ENCODE measurements at regions not wholly inside any gene's neighbourhood (a gene's known extent, or its start where the extent isn't known, plus 50 kb on each side); places are given as distances from the start of the nearest gene placed in this dataset.

- DNase-seq: no peak
These were observed 112.1 kb upstream of the ZC3H12C start for GRCh38 chr11:109981031-109981636.

- no peak for DNase-seq
These were observed 109.8 kb upstream of the ZC3H12C start for GRCh38 chr11:109983358-109983757.

GRCh38 chr11:109984634-109985289 lies 108.4 kb upstream of the ZC3H12C start:
- DNase-seq: no peak

- DNase-seq: no peak
These were observed 106.7 kb upstream of the ZC3H12C start for GRCh38 chr11:109986488-109986887.

- no peak for DNase-seq
These were observed 101.4 kb upstream of the ZC3H12C start for GRCh38 chr11:109991835-109992234.

- no peak for DNase-seq
These were observed 99.4 kb upstream of the ZC3H12C start for GRCh38 chr11:109993786-109994185.

GRCh38 chr11:109994907-109995306 lies 98.3 kb upstream of the ZC3H12C start:
- no peak for DNase-seq

GRCh38 chr11:109996060-109996459 lies 97.1 kb upstream of the ZC3H12C start:
- DNase-seq: no peak

GRCh38 chr11:109998921-109999320 lies 94.3 kb upstream of the ZC3H12C start:
- DNase-seq: no peak

- no peak for DNase-seq
These were observed 93.1 kb upstream of the ZC3H12C start for GRCh38 chr11:110000031-110000502.

- DNase-seq: no peak
These were observed 92.3 kb upstream of the ZC3H12C start for GRCh38 chr11:110000850-110001249.

GRCh38 chr11:110003426-110003825 lies 89.8 kb upstream of the ZC3H12C start:
- DNase-seq: no peak

- no peak for DNase-seq
These were observed 81.6 kb upstream of the ZC3H12C start for GRCh38 chr11:110011595-110011994.

GRCh38 chr11:110015695-110016094 lies 77.5 kb upstream of the ZC3H12C start:
- no peak for DNase-seq

GRCh38 chr11:110019675-110020074 lies 73.5 kb upstream of the ZC3H12C start:
- DNase-seq: no peak

- DNase-seq: no peak
These were observed 70.6 kb upstream of the ZC3H12C start for GRCh38 chr11:110022548-110022947.

- DNase-seq: no peak
These were observed 69.5 kb upstream of the ZC3H12C start for GRCh38 chr11:110023711-110024110.

- no peak for DNase-seq
These were observed 66.2 kb upstream of the ZC3H12C start for GRCh38 chr11:110026858-110027626.

- DNase-seq: no peak
These were observed 65.4 kb upstream of the ZC3H12C start for GRCh38 chr11:110027627-110028371.

GRCh38 chr11:110028921-110029320 lies 64.3 kb upstream of the ZC3H12C start:
- DNase-seq: no peak

GRCh38 chr11:110029714-110030113 lies 63.5 kb upstream of the ZC3H12C start:
- no peak for DNase-seq

- DNase-seq: no peak
These were observed 62.0 kb upstream of the ZC3H12C start for GRCh38 chr11:110031171-110031570.

- no peak for DNase-seq
These were observed 60.9 kb upstream of the ZC3H12C start for GRCh38 chr11:110032259-110032658.

Measured in NCI-H524 treated with DMSO at 0.1 percent for 48 hours (cell line).